Activated CD8-positive, alpha-beta memory T cell treated with anti-CD3 and anti-CD28 coated beads, Interleukin-2, amount 50 U/mL, for 48 hours (primary cell): ENCODE measurements at regions not wholly inside any gene's neighbourhood (a gene's known extent, or its start where the extent isn't known, plus 50 kb on each side); places are given as distances from the start of the nearest gene placed in this dataset.
"Not testable (repeated sequence)": the region's sequence is repeated elsewhere in the genome, so short reads cannot be mapped to it uniquely, and the experiment has no call there.

Experiments used
- DNase-seq: peaks from one replicate; pipeline ENCODE4 v3.0.0-alpha.2; 2020

DNA sequence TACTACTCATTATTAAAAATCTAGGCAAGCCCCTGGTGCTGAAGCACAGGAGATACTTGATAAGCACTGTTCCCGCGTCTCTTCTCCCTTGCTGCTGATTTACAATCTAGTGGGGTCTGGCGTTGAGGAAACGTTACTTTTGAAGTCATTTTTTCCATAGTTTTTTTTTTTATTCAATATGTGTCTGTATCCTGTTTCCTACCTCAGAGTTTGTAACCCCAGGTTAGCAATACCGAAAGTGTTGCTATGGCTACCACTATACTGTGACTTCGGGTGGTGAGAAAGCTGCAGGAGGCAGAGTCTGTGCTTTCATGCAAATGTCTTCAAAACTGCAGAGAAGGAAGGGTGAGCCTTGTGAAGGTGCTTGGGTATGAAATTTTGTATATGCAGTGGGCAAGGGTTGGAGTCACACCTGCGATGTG is 458.8 kb upstream of the GHITM start:
- no peak for DNase-seq

DNA sequence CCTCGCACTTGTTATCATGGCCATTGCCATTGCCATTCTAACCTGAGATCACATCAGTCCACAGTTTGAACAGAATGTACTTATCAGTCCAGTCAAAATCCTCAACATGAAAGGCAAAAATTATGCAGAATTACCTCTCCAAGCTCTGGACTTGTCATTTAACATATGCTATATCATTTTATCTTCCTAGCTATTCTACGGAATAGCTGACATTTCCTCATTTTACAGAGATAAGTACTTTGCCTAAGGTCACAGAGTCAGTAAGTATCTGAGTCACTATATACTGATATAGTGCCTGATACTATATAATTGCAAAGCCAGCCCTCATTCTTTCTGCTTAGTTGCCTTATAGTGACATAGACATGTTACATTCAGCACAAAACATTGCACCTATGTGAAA is 456.9 kb upstream of the GHITM start:
- no peak for DNase-seq

DNA sequence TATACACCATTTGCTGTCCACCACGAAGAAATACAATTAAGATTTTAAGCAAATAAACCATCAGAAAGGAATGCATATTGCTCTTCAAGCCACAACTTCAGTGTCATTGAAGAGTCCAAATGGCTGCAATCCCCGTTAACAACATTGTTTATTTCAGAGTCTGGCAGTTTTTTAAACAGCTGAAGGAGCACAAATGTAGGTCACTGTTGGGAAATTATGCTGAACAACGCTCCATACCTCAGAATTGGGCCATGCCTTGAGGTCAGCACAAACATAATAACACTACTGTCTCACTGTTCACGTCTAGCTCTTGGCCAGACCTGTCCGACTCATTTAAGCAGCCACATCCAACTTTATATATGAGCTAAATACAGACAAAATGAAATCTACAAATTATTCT is 453.9 kb upstream of the GHITM start:
- no peak for DNase-seq

DNA sequence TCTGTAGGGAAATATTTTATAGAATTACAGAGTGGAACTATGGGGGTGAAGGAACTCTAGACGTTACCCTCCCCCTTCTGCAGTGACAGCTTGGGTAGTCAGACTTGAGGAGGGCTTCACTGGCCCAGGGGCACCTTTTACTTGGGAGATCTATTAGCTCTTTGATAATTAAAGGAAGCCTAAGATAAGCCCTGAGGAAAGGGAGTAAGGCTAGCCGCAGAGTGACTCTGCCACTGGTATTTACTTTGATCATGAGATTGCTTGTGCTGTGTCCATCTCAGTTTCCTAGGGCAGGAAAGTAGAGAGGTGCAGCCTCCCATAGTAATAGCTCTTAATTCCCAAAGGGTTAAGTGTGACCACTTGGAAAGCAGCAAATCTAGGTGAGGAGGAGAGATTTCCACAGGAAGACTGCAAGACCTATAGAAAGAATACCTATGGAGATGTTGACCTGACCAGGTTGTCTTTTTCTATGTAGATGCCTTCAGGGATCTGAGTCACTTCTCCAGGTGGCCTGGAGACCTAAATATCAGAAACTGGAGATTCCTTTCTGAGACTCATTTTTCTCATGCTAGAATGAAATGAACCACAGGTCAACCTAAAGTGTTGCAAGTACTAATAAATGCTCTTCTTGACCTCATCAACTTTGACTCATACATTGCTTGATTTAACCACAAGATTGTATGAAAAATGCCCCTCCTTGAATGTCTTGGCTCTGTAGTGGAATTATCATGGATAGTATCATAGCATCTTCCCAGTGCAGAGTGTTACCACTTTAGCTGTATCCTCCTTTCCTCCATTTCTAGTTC is 447.3 kb upstream of the GHITM start:
- DNase-seq: no peak

DNA sequence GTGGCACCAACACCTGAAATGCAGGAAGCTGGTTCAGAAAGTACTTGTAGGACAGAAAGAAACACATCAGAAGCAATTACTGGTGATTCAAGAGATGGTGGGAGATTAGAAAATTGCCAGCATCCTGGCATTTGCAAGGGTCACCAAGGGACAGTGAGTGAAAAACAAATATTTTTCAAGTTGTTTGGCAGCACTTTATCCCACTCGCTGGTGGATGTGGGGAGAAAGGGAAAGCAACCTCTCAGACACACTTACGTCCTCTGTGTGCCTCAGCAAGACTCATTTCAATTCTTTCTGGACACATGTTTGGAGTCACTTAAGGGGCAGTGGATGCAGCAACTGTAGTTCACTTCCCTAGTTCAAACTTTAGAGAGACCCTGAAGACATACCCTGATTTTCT is 440.4 kb upstream of the GHITM start:
- DNase-seq: no peak

DNA sequence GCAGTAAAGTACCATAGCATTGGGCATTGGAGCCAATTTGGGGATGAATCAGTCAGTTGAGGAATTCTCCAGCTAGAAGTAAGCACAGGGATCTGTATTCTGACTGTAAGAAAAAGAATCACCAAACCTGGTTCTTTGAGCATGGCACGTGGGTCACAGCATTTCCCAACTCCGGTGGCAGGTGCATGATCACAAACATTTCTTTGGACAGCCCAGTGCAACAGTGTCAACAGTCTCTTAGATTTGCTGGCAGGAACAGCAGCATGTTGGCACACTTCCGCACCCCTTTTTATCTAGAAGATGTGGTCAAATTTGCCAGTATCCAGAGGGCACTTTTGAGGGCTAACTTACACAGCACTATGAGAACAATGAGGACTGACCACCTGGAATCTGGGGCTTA is 437.5 kb upstream of the GHITM start:
- no peak for DNase-seq

DNA sequence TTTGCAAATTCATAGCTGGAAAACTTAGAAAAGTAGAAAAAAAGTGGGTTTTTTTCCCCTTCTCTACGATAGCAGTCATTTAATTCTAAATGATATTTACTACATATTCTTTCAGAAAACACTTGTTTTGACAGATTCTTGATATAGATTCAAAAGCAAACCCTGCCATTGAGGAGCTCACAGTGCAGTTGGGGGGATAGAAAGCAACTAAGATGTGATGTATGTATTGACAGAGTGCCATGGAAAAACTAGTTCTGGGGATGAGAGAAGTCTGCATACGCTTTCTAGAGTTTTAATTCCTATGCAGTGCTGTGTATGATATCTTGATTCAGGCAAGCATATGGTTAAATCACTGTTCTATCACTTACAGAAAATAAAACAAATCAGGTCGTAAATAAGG is 436.6 kb upstream of the GHITM start:
- DNase-seq: no peak

DNA sequence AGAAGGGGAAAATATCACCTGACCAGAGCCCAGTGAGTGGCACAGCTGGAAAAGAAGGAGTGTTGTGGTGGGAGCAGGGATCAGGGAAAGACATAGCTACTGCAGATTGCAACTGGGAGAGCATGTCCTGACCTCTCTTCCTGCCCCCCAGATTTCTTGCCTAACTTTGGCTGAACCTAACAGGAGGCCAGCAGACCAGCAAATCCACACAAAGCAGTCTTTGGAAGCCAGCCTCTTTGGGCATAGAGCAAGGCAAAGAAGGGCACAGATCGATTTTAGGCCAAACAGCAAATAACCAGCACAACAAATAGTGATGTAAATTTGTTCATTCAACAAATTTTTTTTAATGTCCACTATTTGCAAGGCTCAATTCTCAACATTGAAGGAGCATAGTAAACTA is 433.2 kb upstream of the GHITM start:
- DNase-seq: no peak

DNA sequence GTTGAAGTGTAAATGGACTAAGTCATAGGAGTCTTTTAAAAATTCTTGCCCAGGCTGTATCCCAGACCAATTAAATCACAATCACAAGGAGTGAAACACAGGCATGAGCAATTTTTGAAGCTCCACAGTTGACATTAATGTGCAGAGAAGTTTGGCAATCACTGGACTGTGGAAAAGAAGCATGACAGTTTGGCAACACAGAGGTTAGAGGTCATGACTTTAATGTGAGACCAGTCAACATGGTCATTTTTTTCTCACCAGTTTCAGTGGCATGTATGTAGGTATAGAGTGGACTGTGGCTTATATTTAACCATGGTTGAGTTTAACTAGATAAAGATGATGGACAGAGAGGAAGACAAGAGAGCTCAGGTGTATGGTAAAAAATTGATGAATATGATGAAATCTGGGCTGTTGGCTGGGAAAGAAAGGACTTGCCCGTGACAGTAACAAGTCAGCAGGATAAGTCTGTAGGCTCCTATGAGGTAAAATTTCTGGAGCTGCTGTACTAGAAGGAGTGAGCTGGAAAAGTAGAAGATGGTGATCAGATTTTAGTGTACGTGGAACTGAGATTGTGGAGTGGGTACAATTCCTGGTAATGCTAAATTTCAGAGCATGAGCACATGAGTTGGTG is 432.2 kb upstream of the GHITM start:
- no peak for DNase-seq

DNA sequence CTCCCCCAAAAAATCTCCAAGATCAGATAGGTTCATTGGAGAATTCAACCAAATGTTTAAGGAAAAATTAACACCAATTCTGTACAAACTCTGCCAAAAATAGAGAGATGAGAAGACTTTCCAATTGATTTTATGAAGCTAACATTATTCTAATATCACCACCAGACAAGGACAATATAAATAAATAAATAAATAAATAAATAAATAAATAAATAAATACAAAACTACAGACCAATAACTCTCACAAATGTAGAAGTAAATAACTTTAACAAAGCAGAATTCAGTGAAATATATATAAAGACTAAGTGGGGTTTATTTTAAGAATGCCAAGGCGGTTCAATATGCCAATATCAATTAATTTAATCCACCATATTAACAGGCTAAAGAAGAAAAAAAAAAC is 425.9 kb upstream of the GHITM start:
- DNase-seq: no peak

DNA sequence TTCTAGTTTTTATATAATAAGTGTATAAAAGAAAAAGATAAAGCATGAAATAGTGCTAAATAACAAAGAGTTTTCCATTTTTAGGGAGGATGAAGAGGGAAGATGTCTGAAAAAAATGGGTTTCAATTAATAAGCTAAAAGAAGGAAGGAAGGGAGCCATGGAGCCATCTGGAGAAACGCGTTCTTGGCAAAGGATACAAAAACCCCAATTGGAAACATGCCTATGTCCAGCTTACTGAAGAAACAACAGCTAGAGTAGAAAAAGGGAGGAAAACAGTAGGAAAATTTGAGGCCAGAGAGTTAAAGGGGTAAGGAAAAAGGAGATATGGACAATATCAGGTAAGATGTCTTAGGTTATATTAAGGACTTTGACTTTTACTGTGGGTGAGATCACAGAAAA is 416.2 kb upstream of the GHITM start:
- no peak for DNase-seq

DNA sequence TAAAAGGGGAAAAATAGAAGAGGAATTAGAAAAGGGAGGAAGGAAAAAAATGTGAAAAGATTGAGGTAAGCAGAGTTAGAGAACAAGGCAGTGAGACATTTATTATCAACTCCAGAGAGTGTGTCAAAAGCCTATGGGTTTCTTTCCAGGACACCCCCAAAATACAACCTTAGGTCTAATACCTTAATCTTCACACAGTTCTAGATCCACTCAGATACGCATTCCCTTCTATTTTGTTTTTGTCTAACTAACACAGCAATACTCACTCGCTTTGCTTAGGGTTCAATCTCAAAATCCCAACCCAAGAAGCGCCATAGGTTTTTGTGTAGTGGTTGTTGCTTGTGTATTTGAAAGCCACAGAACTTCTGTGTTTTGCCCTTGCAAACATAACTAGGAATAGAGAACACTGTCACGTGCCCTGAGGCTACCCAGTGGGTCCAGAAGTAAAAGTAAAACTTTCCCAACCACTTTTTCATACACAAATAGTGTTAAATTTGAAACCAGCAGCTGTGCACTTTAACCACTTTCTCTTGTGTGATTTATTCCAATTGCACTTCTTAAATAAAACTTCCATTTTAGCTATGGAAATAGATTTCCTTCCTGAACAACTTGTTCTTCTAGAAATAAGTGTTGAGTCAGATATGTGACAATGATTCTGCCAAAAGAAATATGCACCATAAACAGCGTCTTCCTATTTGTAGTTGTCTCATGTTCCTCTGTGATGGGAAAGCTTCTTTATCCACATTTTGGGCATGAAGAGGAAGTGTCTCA is 414.7 kb upstream of the GHITM start:
- DNase-seq: no peak

DNA sequence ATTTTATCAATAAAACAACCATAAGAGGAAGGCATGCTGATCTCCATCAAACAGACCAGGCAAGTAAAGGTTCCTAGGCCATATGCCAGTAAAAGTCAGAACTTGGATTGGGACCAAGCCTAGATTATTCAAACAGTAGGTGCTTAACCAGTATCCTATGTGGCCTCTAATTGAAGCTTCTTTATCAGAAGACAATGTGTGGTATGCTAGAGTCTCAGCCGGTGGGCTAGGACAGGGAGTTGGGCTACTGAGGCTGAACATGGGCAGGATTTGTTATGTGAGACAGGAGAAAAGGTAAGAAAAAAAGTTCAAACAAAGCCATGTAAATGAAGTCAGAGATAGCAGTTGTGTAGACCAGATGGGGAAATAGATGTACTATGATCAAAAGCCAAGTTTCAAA is 413.7 kb upstream of the GHITM start:
- no peak for DNase-seq

DNA sequence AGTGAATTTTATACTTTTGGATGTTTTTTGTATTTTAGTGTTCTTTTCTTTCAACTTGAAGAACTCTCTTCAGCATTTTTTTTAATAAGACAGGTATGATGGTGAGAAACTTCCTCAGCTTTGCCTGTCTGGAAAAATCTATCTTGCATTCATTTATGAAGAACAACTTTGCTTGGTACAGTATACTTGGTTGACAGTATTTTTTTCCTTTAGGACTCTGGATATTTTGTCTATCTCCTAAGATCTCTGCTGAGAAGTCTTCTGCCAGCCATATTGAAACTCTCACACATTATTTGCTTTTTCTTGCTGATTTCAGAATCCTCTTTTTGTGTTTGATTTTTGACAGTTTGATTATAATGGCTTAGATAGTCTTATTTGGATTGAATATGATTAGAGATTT is 405.0 kb upstream of the GHITM start:
- no peak for DNase-seq

DNA sequence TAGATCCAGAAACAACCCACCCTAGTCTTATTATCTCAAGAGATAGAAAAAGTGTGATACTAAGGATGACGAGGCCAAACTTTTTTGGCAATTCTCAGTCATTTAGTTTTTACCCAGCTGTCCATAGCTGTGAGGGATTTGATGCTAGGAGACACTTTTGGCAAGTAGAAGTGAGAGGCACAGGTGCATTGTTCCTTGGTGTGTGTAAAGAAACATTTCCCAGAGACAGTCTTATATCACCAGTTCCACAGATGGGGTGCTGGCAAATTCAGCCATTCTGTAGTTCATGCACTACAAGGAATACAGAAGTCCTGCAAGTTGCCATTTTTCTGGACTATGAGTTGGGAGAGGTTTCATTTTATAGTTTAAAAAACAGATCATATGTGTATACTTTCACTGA is 403.3 kb upstream of the GHITM start:
- no peak for DNase-seq

DNA sequence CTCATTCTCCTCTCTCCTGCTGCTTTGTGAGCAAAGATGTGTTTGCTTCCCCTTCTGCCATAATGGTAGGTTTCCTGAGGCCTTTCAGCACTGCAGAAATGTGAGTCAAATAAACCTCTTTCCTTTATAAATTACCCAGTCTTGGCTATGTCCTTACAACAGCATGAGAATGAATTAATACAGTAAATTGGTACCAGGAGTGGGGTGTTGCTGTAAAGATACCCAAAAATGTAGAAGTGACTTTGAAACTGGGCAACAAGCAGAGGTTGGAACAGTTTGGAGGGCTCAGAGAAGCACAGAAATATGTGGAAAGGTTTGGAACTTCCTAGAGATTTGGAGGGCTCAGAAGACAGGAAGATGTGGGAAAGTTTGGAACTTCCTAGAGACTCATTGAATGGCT is 388.7 kb upstream of the GHITM start:
- DNase-seq: no peak

DNA sequence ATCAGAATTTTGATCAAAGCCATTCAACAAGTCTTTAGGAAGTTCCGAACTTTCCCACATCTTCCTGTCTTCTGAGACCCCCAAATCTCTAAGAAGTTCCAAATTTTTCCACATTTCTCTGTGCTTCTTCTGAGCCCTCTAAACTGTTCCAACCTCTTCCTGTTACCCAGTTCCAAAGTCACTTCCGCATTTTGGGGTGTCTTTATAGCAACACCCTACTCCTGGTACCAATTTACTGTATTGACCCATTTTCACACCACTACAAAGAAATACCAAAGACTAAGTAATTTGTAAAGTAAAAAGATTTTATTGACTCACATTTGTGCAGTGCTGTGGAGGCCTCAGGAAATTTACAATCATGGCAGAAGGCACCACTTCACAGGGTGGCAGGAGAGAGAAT is 385.8 kb upstream of the GHITM start:
- DNase-seq: no peak

DNA sequence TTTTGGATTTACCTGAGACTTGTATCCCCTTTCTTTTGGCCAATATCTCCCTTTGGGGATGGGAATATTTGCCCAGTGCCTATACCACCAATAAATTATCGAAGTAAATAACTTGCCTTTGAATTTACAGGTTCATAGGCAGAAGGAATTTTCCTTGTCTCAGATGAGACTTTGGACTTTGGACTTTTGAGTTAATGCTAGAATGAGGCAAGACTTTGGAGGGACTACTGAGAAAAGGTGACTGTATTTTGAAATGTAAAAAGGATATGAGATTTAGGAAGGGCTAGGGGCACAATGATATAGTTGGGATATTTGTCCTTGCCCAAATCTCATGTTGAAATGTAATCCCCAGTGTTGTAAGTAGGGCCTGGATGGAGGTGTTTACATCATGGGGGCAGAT is 384.5 kb upstream of the GHITM start:
- no peak for DNase-seq

DNA sequence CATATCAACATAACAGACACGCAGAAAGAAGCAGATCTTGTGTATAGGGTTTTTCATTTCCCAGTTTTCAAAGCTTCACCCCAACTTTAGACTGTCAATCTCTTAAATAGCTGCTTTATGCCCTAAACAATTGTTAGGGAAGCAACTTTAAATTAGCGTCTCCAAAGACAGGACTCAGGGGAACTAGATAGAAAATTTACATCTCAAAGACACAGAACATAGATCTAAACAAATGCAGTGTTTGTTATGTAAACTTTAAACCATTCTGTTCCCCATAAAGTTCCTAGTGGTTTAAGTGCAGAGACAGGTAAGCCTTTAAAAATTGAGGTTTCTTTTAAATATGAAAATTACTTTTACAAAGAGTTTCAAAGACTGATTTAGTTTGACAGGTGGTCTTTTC is 379.2 kb upstream of the GHITM start:
- DNase-seq: no peak

DNA sequence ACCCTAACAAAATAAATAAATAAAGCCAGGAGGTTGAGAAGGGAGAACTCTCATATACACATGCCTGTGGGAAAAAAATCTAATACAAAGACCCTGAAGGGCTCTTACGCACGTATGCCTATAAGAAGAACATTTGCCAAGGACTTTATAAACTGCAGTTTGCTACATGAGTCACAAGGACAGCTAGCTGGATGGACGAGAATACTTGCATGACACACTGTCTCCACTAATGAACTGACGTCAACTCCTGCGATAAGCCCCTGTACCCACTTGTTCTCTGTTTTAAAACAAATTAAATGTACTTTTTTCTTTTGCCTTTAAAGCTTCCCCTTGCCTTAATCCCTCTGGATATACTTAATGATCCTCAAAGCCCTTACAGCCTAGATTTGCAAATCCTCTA is 374.6 kb upstream of the GHITM start:
- no peak for DNase-seq

DNA sequence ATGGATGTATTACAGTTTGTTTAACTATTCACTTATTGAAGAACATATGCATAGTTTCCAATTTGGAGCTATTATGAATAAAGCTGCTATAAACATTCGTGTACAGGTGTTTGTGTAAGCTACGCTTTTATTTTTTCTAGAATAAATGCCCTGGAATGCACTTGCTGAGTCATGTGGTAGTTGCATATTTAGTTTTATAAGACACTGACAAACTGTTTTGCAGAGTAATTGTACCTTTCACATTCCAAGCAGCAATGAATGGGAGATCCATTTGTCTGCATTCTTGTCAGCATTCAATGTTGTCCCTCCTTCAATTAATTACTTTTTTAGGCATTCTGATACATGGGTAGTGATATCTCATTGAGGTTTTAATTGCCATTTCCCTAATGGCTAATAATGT is 373.6 kb upstream of the GHITM start:
- DNase-seq: no peak

DNA sequence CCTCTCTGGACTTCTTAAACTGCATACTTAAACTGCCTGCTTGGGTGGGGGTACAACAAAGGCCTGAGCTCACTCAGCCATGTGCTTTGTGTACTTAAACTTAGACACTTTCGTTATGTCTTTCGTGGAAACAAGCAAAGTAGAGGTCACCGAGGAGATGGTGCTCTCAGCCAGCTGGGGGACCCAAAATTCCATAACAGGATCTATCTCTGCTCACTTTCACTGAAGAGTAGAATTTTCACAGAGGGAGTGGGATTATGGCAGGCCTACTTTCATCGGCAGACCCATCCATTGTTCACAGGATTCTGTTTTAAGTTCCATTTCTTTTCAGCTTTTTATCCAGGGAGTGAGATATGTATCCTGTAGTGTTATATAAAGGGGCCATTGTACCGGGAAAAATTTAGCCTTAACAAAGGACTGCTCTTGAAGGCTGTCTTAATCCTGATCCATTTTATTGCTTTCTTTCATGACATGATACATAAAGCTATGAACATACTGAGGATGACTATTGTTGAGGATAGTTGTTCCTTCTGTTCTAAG is 370.0 kb upstream of the GHITM start:
- DNase-seq: no peak

DNA sequence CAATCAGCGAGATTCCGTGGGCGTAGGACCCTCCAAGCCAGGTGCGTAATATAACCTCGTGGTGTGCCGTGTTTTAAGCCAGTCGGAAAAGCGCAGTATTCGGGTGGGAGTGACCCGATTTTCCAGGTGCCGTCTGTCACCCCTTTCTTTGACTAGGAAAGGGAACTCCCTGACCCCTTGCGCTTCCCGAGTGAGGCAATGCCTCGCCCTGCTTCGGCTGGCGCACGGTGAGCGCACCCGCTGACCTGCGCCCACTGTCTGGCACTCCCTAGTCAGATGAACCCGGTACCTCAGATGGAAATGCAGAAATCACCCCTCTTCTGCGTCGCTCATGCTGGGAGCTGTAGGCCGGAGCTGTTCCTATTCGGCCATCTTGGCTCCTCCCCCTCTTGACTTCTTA is 352.6 kb upstream of the GHITM start:
- DNase-seq: not testable (repeated sequence)

DNA sequence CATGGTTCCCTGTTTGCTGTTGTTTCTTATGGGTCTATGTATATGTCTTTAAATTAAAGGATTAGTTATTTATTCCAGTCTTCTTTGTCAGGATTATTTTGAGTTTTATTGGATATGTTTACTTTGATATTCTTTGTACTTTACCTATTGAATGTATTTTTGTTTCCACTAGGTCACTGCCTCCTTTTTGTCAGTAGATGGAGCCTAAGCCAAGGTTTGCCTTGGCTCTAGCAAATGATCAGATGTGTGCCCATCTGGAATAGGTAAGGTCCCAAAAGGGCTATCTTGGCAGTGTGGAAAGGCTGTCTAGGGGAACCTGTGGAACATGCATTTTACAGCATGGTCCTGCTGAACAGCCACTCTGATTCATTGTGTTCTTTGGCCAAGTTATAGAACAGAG is 337.3 kb upstream of the GHITM start:
- DNase-seq: no peak
